Stomach (tissue), 4 donors: ENCODE measurements at regions not wholly inside any gene's neighbourhood (a gene's known extent, or its start where the extent isn't known, plus 50 kb on each side); places are given as distances from the start of the nearest gene placed in this dataset.

Source experiments
- POLR2AphosphoS5 ChIP-seq, 3 donors: sonication (generic); formaldehyde crosslinking; IDR thresholded peaks; one replicate each; pipeline ENCODE4 v1.6.1; 2016; ENCODE audit warnings: antibody characterized with exemption in 3 of 3
- TF ChIP-seq, protein P1 (sequence below), 7 experiments: fragments of 450-650 bp in 4 of 7; fragments of 200-600 bp in 3 of 7; sonication (generic) in 3 of 7; IDR thresholded peaks; one replicate each; pipeline ENCODE4 v1.5.1; 2016 to 2019; ENCODE audit warnings: antibody characterized with exemption in 7 of 7, control low read depth in 2 of 7, mild to moderate bottlenecking in 1 of 7

DNA sequence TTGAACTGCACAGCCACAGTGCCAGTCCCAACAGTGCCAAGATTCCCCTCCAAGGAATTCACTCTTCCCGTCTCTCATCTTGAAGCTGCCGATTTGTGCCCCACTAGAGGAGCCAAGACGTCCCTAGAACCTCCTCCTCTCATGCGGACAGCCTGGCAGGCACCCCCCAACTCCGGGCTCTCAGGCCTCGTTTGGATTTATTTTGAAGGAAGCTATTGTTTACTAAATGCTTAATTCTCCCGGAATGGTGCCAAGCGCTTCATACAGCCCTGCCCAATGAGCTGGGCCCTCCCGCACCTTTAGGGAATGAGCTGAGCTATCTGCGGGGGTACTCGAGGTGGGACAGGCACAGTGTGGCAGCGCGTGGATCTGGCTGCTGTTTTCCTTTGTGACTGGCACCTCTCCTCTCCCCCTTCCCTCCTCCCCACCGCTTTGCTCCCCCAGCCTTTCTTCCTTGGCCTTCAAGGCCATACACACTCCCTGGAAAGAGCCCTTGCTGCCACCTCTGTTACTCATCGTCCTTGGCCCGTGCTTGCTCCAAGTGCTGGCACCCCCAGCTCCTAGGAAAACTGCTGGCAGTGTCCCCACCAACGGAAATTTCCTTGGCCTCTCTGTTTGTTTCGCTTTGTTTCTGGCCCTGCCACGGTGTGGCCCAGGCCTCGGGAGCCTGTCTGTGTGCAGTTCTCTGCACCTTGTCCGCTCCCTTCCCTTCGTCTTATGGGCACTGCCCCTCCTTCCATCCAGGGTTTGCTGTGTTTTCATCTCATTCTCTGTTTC, 49.9 kb upstream of the CDR2 start:
- TF ChIP-seq, protein P1, sequence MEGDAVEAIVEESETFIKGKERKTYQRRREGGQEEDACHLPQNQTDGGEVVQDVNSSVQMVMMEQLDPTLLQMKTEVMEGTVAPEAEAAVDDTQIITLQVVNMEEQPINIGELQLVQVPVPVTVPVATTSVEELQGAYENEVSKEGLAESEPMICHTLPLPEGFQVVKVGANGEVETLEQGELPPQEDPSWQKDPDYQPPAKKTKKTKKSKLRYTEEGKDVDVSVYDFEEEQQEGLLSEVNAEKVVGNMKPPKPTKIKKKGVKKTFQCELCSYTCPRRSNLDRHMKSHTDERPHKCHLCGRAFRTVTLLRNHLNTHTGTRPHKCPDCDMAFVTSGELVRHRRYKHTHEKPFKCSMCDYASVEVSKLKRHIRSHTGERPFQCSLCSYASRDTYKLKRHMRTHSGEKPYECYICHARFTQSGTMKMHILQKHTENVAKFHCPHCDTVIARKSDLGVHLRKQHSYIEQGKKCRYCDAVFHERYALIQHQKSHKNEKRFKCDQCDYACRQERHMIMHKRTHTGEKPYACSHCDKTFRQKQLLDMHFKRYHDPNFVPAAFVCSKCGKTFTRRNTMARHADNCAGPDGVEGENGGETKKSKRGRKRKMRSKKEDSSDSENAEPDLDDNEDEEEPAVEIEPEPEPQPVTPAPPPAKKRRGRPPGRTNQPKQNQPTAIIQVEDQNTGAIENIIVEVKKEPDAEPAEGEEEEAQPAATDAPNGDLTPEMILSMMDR (IDR thresholded peaks at IDR 0.05) = no peak
- TF ChIP-seq POLR2AphosphoS5 (IDR thresholded peaks at IDR 0.05) = no peak
